ENCODE measurements at regions not wholly inside any gene's neighbourhood (a gene's known extent, or its start where the extent isn't known, plus 50 kb on each side); places are given as distances from the start of the nearest gene placed in this dataset.

DNA sequence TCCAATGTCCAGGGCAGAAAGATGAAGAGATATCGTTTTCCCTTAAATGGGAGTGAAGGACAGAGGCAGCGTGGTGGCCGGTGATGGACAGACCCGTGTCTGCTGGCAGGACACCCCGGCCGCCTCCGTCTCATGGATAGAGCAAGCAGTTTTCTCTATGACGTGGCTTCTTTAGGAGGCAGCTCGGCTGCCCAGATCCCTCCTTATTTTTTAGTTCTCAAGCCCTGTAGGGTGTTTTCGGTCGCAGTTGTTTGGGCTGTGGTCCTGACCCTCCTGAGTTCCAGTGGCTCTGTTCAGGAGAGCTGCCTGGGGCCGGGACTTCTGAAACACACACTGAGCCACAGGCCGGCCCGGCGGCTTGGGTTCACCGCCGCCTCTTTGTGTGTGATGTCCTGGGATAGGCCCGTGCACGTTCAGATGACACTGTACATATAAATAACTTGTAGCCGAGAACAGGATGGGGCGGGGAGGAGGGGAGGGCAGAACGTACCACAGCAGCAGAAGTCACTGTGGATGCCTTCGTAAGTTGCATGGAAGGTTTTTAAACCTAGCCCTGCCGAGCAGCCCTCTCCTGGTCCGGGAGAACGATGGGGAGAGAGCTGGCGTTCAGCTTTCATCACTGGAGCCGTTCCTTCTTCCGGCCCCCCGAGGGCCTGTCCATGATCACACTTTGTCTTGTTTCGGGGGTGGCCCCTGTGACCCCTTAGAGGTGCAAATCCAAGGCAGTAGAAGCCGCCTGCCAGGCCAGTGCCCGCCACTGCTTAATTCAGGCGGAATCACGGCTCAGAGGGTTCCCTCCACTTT lies 65.2 kb downstream of the SIK1 start:
- TF ChIP-seq POLR2A (IDR thresholded peaks at IDR 0.05) = no peak
- TF ChIP-seq, protein P1, sequence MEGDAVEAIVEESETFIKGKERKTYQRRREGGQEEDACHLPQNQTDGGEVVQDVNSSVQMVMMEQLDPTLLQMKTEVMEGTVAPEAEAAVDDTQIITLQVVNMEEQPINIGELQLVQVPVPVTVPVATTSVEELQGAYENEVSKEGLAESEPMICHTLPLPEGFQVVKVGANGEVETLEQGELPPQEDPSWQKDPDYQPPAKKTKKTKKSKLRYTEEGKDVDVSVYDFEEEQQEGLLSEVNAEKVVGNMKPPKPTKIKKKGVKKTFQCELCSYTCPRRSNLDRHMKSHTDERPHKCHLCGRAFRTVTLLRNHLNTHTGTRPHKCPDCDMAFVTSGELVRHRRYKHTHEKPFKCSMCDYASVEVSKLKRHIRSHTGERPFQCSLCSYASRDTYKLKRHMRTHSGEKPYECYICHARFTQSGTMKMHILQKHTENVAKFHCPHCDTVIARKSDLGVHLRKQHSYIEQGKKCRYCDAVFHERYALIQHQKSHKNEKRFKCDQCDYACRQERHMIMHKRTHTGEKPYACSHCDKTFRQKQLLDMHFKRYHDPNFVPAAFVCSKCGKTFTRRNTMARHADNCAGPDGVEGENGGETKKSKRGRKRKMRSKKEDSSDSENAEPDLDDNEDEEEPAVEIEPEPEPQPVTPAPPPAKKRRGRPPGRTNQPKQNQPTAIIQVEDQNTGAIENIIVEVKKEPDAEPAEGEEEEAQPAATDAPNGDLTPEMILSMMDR (IDR thresholded peaks at IDR 0.05) = no peak
